NCI-H774 (cell line): ENCODE measurements at regions not wholly inside any gene's neighbourhood (a gene's known extent, or its start where the extent isn't known, plus 50 kb on each side); places are given as distances from the start of the nearest gene placed in this dataset.
"Not testable (repeated sequence)": the region's sequence is repeated elsewhere in the genome, so short reads cannot be mapped to it uniquely, and the experiment has no call there.

Source experiments
- DNase-seq: peaks from one replicate; lab custom pipeline; 2025; lab: John Stamatoyannopoulos, UW

DNA sequence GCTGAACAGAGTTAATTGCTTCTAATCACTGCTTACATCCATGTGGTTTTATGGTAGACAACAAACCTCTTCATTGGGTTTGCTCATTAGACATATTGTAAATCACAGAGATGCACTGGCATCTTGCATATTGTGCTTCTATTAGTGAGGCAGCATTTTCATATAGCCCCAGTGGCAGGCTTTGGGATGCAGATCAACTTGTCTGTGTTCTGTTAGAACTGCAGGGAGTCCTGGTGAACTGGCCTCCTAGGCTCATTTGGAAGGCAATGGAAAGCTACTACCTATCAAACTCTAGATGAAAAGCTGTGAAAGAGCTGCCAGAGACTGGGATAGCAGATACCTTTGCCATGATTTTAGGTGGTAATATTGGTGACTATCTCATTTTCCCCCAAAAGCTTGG is 108.8 kb downstream of the NAA11 start:
- DNase-seq: no peak

DNA sequence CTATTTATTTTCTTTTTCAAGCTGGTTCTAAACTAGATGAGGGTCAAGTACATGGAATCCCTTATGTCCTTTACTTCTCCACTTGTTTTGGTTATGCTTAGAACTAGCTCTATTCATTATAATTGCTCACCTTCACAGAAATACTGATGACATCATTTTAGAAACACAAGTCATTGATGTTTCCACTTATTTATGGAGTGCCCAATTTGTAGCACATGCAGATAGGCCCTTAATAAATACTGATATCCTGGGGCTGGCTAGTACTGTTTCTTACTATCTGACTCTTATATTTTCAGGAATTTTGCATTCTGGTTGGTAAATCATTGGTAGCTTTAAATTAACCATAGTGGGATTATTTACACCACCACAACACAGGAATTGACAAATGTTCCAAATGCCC is 112.2 kb downstream of the NAA11 start:
- DNase-seq: no peak

DNA sequence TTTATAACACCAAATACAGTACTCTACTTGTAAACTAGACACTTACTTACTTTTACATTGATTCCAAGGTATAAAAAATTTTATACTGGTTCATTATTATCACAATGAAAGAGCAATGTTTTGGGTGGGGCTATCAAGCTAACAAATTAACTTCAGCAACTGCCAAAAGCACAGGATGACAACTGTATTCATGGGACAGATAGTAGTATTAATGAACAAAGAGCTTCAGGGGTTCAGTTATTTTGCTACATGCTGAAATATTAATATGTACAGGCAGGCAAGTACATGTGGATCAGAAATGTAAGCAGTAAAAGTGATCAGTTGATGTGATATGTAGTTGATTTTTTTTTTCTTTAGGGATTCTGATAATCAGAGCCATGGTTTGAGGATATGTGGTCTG is 112.9 kb downstream of the NAA11 start:
- DNase-seq: no peak

DNA sequence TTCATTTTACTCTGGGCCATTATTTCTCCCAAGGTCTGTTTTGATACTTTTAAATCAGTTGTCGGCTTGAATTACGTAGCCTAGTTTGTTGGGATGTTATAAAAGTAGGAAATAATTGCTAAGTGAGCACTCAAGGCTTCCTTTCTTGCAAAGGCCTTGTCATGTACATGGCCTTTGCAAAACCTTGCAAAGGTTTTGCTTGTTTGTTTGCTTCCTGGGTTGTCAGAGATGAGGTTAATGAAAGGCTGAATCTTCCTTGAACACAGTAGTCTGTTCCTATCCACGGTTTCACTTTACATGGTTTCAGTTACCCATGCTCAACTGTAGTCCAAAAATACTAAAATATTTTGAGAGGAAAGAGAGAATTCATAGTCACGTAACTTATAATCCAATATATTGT is 113.5 kb downstream of the NAA11 start:
- no peak for DNase-seq

- DNase-seq: no peak
Observed at GRCh38 chr4:79211490-79211889, 114.4 kb downstream of the NAA11 start.

DNA sequence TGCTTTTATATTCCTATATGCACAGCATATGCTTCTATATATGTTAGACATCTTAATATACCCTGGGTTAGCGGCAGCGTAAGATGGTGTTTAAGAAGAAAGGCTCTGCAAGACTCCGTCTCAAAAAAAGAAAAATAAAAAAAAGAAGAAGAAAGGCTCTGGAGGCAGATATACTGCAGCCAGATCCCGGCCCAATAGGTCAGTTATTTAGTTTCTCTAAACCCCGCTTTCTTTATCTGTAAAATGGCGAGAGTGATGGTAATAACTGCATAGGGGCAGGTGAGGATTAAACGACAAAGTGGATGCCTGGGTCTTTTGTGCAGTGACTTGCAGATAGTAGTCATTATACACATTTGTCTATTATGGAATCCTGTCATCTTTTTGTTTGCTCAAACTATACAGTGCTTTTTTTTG is 115.2 kb downstream of the NAA11 start:
- no peak for DNase-seq

GRCh38 chr4:79209822-79210635 is 115.8 kb downstream of the NAA11 start:
- DNase-seq: no peak

- no peak for DNase-seq
Observed at GRCh38 chr4:79209081-79209480, 116.8 kb downstream of the NAA11 start.

DNA sequence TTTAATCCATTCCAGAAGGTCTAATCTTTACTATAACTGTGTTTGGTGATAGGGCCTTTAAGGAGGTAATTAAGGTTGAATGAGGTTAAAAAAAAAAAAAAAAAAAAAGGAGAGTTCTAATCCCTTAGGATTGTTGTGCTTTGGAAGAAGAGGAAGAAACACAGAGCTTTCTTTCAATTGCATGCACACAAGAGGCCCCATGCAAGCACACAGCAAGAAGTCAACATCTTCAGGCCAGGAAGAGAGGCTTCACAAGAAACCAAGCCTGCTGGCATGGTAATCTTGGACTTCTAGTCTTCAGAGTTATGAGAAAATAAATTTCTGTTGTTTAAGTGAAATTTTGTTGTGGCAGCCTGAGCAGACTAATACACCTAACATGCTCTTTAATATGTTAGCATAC is 118.6 kb downstream of the NAA11 start:
- DNase-seq: no peak

DNA sequence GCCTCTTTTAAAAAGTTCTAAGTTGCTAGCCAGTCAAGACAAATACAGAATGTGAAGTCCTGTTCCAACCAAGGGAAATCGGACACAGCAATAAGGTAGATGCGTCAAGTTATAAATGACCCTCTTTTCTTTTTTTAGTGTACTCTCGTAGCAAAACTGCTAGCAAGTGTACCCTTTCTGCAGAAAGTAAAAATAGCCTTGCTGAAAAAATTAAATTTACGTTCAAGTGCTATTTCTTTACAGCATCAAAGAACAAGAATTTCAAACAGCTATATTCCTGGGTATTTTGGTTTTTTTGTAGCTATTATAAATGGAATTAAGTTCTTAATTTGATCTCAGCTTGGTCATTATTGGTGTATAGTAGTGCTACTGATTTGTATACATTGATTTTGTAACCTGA is 119.2 kb downstream of the NAA11 start:
- no peak for DNase-seq

DNA sequence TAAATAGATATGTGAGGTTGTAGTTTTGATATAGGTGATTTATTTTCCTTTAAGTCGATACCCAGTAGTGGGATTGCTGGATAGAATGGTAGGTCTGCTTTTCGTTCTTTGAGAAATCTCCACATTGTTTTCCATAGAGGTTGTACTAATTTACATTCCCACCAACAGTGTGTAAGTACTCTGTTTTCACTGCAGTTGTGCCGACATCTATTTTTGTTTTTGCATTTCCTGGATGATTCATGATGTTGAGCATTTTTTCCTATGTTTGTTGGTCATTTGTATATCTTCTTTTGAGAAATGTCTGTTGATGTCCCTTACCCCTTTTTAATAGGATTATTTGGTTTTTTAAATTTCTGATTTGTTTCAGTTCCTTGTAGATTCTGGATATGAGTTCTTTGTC is 120.7 kb downstream of the NAA11 start:
- no peak for DNase-seq

DNA sequence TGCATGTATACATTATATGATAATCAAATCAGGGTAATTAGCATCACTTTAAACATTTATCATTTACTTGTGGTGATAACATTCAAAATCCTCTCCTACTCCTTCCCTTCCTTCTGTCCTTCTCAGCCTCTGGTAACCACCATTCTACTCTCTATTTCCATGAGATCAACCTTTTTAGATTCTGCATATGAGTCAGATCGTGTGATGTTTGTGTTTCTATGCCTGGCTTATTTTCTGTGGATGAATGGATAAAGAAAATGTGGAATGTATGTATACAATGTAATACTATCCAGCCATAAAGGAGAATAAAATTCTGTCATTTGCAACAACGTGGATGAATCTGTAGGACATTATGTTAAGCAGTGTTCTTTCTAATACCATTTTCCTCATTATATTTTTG is 123.9 kb downstream of the NAA11 start:
- DNase-seq: no peak

- DNase-seq: no peak
Observed at GRCh38 chr4:79199743-79200142, 126.1 kb downstream of the NAA11 start.

DNA sequence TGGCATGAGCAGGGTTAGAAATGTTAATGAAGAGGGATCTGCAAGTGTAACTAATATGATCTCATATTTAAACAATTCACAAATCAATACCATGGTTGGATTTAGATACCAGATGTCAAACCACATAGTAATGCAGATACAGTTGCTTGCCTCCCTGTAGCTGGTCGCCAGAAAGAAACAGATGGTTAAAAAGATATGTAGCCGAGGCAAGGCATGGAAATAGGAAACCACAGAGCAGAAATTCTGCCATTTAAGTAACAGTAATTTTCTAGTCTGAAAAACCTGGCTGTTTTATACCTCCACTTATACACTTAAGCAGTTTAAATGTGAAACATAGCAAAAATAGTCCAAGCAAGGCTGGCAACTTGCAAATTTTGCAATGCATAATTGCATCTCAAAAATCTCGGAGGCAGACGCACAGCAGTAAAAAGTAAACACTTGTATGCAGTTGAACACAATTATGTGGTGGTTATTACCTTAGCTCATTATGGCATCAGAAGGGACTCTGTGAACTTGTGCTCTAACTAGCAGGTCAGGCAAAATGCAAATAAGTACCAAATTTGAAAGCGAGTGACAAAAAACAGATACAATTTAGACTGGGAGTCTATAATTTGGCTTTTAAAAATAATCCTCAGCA is 126.8 kb downstream of the NAA11 start:
- peak; percentile 29 for DNase-seq

DNA sequence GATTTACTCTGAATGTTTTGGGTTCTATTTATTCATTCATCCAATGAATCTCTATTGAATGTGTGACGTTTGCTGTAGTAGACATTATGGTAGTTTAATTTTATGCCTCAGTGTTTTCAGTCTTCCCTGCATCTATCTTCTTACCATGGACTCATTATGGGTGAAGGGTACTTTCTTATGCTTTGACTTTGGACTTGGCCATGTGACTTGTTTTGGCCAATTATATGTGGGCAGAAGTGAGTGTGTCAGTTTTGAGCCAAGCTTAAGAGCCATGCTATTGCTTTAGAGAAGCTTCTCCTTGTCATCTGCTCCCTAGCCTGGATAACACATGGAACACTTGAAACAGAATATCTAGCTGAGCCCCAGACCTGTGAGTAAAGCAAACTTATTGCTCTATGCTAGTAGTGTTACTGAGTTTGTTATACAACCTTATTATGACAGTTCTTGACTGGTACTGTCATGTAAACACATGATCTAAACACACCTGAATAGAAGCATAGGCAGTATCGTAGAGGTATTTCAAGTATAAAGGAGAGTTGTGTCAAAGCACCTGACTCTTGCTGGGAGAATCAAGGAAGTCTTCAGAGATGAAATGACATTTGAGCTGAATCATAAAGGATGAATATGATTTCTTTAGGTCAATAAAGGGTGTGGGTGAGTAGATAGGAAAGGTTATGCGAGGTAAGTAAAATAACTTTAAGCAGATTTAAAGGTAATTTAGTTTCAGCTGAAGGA is 128.4 kb downstream of the NAA11 start:
- no peak for DNase-seq

GRCh38 chr4:79191292-79191691 is 134.6 kb downstream of the NAA11 start:
- DNase-seq: not testable (repeated sequence)

DNA sequence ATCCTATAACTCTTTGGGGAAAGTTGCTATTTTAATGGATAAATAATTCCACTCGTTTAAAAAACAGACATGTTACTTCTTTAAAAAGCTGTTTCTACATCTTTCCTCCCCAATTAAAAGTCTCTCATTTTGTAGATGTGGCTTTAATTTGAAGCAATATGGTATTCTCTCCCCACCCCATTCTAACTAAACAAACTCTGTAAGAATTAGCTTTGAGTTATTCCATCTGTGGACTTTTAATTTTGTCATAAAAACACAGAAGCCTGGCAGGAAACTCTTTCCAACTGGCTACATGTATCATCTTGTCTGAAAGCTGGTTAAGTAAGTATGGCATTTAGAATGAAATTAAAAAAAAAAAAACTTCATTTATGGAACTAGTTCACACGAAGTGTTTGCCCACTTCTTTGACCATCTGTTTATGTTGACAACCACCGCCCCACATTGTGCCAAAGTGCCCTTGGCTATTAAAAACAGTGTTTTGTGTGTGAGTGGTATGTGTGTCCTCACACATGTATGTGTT is 140.3 kb downstream of the NAA11 start:
- no peak for DNase-seq

- DNase-seq: no peak
Observed at GRCh38 chr4:79184476-79184875, 141.4 kb downstream of the NAA11 start.

- no peak for DNase-seq
Observed at GRCh38 chr4:79182209-79182608, 143.7 kb downstream of the NAA11 start.

- DNase-seq: no peak
Observed at GRCh38 chr4:79181190-79181589, 144.7 kb downstream of the NAA11 start.

DNA sequence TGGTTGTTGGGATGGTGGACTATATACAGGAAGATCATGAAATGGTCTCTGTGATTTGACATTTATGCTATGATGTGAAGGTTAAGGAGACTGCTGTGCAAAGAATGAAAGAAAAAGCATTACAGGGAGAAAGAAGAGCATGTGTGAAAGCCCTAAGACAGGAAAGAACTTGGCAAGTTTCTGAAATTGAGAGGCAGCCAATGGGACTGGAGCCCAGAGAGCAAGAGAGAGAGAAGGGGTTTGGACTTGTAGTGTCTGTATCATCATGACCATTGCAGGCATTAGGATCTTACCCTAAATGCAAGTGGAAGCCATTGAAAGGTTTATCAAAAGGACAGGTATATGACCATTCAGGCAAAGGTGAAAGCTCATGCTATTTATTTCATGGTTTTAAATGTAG is 147.1 kb downstream of the NAA11 start:
- no peak for DNase-seq

DNA sequence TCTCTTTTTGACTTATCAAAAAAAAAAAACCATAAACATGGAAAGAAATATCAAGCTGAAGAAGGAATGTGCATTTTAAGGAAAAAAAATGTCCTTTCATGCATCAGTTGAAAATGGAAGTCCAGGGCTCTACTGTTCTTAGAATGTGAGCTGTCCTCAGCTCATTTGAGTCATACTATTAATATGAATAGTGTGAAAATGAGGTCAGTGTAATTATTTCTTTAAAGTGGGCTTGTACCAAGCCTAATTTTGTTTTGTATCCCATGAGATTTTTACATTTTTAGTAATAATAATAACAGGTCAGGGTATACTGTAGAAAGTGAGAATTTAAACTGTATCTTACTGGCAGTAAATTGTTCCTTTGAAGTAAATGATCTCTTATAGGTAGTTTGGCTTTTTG is 148.5 kb downstream of the NAA11 start:
- DNase-seq: no peak

- no peak for DNase-seq
Observed at GRCh38 chr4:79176351-79176750, 149.5 kb downstream of the NAA11 start.
